ENCODE measurements at regions not wholly inside any gene's neighbourhood (a gene's known extent, or its start where the extent isn't known, plus 50 kb on each side); places are given as distances from the start of the nearest gene placed in this dataset.

GRCh38 chr22:48481748-48482147 lies 1345.9 kb downstream of the BRD1 start:
- H3K4me3 ChIP-seq (ENCODE audit: low read depth, low read length), result no peak overlapping the region
- DNase-seq (ENCODE audit: low read depth), result no peak
- no peak for TF ChIP-seq MAX (IDR thresholded peaks at IDR 0.05; ENCODE audit: low read depth, low read length)
- no peak for TF ChIP-seq MYC (IDR thresholded peaks at IDR 0.05; ENCODE audit: low read depth, low read length)
- no peak for TF ChIP-seq CTCF (IDR thresholded peaks at IDR 0.05; ENCODE audit: low read depth, low read length)
- TF ChIP-seq POLR2A (IDR thresholded peaks at IDR 0.05; ENCODE audit: extremely low read depth, insufficient read length), result no peak

- no peak for DNase-seq (ENCODE audit: low read depth)
- no peak overlapping the region for H3K4me3 ChIP-seq (ENCODE audit: low read depth, low read length)
- TF ChIP-seq MAX (IDR thresholded peaks at IDR 0.05; ENCODE audit: low read depth, low read length) (no peak), MYC (IDR thresholded peaks at IDR 0.05; ENCODE audit: low read depth, low read length) (no peak), POLR2A (IDR thresholded peaks at IDR 0.05; ENCODE audit: extremely low read depth, insufficient read length) (no peak), CTCF (IDR thresholded peaks at IDR 0.05; ENCODE audit: low read depth, low read length) (no peak)
Measured at GRCh38 chr22:48478529-48479265, 1349.0 kb downstream of the BRD1 start.

GRCh38 chr22:48478124-48478523 lies 1349.5 kb downstream of the BRD1 start:
- DNase-seq (ENCODE audit: low read depth), result no peak
- H3K4me3 ChIP-seq (ENCODE audit: low read depth, low read length), result no peak overlapping the region
- no peak for TF ChIP-seq CTCF (IDR thresholded peaks at IDR 0.05; ENCODE audit: low read depth, low read length)
- no peak for TF ChIP-seq MYC (IDR thresholded peaks at IDR 0.05; ENCODE audit: low read depth, low read length)
- TF ChIP-seq MAX (IDR thresholded peaks at IDR 0.05; ENCODE audit: low read depth, low read length), result no peak
- TF ChIP-seq POLR2A (IDR thresholded peaks at IDR 0.05; ENCODE audit: extremely low read depth, insufficient read length), result no peak

- TF ChIP-seq MAX (IDR thresholded peaks at IDR 0.05; ENCODE audit: low read depth, low read length) (no peak), MYC (IDR thresholded peaks at IDR 0.05; ENCODE audit: low read depth, low read length) (no peak), POLR2A (IDR thresholded peaks at IDR 0.05; ENCODE audit: extremely low read depth, insufficient read length) (no peak), CTCF (IDR thresholded peaks at IDR 0.05; ENCODE audit: low read depth, low read length) (no peak)
- no peak overlapping the region for H3K4me3 ChIP-seq (ENCODE audit: low read depth, low read length)
- DNase-seq (ENCODE audit: low read depth), result no peak
Measured at GRCh38 chr22:48477031-48477721, 1350.5 kb downstream of the BRD1 start.

GRCh38 chr22:48476577-48476976 lies 1351.1 kb downstream of the BRD1 start:
- no peak for DNase-seq (ENCODE audit: low read depth)
- TF ChIP-seq MYC (IDR thresholded peaks at IDR 0.05; ENCODE audit: low read depth, low read length) (no peak), CTCF (IDR thresholded peaks at IDR 0.05; ENCODE audit: low read depth, low read length) (no peak), POLR2A (IDR thresholded peaks at IDR 0.05; ENCODE audit: extremely low read depth, insufficient read length) (no peak)
- H3K4me3 ChIP-seq (ENCODE audit: low read depth, low read length), result no peak overlapping the region

All from NB4 (cell line).